ENCODE measurements at regions not wholly inside any gene's neighbourhood (a gene's known extent, or its start where the extent isn't known, plus 50 kb on each side); places are given as distances from the start of the nearest gene placed in this dataset.

DNA sequence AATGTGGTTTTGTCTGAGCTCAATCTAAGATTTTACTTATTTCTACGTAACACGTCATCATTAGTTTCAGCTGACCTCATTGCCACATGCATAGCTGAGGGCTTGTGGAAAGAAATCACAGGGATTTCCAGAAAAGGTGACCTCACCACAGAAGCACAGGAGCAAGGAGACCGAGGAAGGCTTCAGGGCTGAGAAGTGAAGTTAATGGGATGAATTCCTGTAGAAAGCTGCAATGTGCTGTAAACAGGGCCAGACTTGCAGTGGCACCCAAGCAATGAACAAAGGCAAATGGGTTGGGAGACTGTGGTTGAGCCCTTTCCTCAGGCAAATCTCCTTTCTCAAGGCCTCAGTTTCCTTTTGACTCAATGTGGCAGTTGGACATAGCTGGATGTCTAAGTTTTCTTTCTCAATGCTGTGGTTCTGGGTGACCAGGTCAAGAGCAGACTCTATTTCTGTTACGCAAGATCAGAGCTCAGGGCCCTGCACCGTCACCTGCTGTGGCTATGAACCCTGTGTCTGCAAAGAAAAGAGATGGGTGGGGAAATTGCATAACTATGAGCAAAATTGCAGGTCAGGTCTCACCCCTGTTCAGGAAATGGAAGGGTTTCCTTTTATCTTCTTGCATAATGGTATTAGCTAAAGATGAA lies 252.2 kb upstream of the TBL1XR1 start:
- TF ChIP-seq, protein P1, sequence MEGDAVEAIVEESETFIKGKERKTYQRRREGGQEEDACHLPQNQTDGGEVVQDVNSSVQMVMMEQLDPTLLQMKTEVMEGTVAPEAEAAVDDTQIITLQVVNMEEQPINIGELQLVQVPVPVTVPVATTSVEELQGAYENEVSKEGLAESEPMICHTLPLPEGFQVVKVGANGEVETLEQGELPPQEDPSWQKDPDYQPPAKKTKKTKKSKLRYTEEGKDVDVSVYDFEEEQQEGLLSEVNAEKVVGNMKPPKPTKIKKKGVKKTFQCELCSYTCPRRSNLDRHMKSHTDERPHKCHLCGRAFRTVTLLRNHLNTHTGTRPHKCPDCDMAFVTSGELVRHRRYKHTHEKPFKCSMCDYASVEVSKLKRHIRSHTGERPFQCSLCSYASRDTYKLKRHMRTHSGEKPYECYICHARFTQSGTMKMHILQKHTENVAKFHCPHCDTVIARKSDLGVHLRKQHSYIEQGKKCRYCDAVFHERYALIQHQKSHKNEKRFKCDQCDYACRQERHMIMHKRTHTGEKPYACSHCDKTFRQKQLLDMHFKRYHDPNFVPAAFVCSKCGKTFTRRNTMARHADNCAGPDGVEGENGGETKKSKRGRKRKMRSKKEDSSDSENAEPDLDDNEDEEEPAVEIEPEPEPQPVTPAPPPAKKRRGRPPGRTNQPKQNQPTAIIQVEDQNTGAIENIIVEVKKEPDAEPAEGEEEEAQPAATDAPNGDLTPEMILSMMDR (conservative IDR thresholded peaks at IDR 0.05) = no peak
- no peak for TF ChIP-seq EZH2 (IDR thresholded peaks at IDR 0.05; ENCODE audit: low read depth)

Data from PC-9 (cell line).